H9 (cell line): ENCODE measurements at regions not wholly inside any gene's neighbourhood (a gene's known extent, or its start where the extent isn't known, plus 50 kb on each side); places are given as distances from the start of the nearest gene placed in this dataset.

Source experiments
- DNase-seq: peaks from one replicate; pipeline ENCODE4 v3.0.0-alpha.2; 2017
- H2AFZ ChIP-seq: one replicate; pipeline ENCODE4 v1.6.1; 2013; ENCODE audit warnings: mild to moderate bottlenecking, low read length, control low read depth, moderate library complexity
- H2AK5ac ChIP-seq: 2 replicates; pipeline ENCODE4 v1.6.1; 2013; ENCODE audit warnings: low read length, control low read depth, mixed read lengths; ENCODE audit not compliant: insufficient read length
- H2BK120ac ChIP-seq: one replicate; pipeline ENCODE4 v1.6.1; 2013; ENCODE audit warnings: low read depth, mild to moderate bottlenecking, low read length, control low read depth, inconsistent platforms; ENCODE audit not compliant: poor library complexity, severe bottlenecking
- H2BK12ac ChIP-seq: 2 replicates; pipeline ENCODE4 v1.6.1; 2013; ENCODE audit warnings: low read length, control low read depth, mixed read lengths, low read depth; ENCODE audit not compliant: insufficient read length
- H2BK15ac ChIP-seq: 2 replicates; pipeline ENCODE4 v1.6.1; 2013; ENCODE audit warnings: low read depth, low read length, control low read depth
- H2BK20ac ChIP-seq: one replicate; pipeline ENCODE4 v1.6.1; 2013; ENCODE audit warnings: low read depth, mild to moderate bottlenecking, low read length, control low read depth, inconsistent platforms; ENCODE audit not compliant: poor library complexity, severe bottlenecking
- H2BK5ac ChIP-seq: 2 replicates; pipeline ENCODE4 v1.6.1; 2013; ENCODE audit warnings: low read length, control low read depth, mixed read lengths; ENCODE audit not compliant: insufficient read length
- H3K14ac ChIP-seq: 2 replicates; pipeline ENCODE4 v1.6.1; 2013; ENCODE audit warnings: low read length, control low read depth; ENCODE audit not compliant: insufficient read depth
- H3K18ac ChIP-seq: 2 replicates; pipeline ENCODE4 v1.6.1; 2013; ENCODE audit warnings: low read depth, mild to moderate bottlenecking, mixed read lengths, low read length, control low read depth; ENCODE audit not compliant: insufficient read length
- H3K23ac ChIP-seq: 2 replicates; pipeline ENCODE4 v1.6.1; 2013; ENCODE audit warnings: low read length, control low read depth, mixed read lengths, low read depth; ENCODE audit not compliant: insufficient read length
- H3K23me2 ChIP-seq: 2 replicates; pipeline ENCODE4 v1.6.1; 2013; ENCODE audit warnings: low read depth, mild to moderate bottlenecking, mixed read lengths, low read length, control low read depth; ENCODE audit not compliant: insufficient read length, poor library complexity, severe bottlenecking
- H3K27ac ChIP-seq: 2 replicates; pipeline ENCODE4 v1.5.1; 2013; ENCODE audit warnings: low read length, control low read depth, mixed read lengths, low read depth; ENCODE audit not compliant: insufficient read length
- H3K27me3 ChIP-seq: 2 replicates; pipeline ENCODE4 v1.6.1; 2013; ENCODE audit warnings: low read length, control low read depth, inconsistent platforms; ENCODE audit not compliant: insufficient read depth
- H3K4ac ChIP-seq: 2 replicates; pipeline ENCODE4 v1.6.1; 2013; ENCODE audit warnings: low read depth, mild to moderate bottlenecking, control low read depth, inconsistent platforms, low read length, moderate library complexity
- H3K4me1 ChIP-seq: 2 replicates; pipeline ENCODE4 v1.6.1; 2013; ENCODE audit warnings: low read length, control low read depth, inconsistent platforms; ENCODE audit not compliant: insufficient read depth
- H3K4me2 ChIP-seq: 2 replicates; pipeline ENCODE4 v1.6.1; 2013; ENCODE audit warnings: low read length, control low read depth, mixed read lengths; ENCODE audit not compliant: insufficient read length, insufficient read depth
- H3K56ac ChIP-seq: 2 replicates; pipeline ENCODE4 v1.6.1; 2013; ENCODE audit warnings: low read depth, mild to moderate bottlenecking, mixed read lengths, low read length, control low read depth; ENCODE audit not compliant: insufficient read length
- H3K79me1 ChIP-seq: 2 replicates; pipeline ENCODE4 v1.6.1; 2013; ENCODE audit warnings: low read depth, mild to moderate bottlenecking, moderate library complexity, low read length, control low read depth, inconsistent platforms; ENCODE audit not compliant: insufficient read depth, poor library complexity, severe bottlenecking
- H3K79me2 ChIP-seq: 2 replicates; pipeline ENCODE4 v1.6.1; 2013; ENCODE audit warnings: low read length, control low read depth, inconsistent platforms; ENCODE audit not compliant: insufficient read depth
- H3K9ac ChIP-seq: 2 replicates; pipeline ENCODE4 v1.6.1; 2013; ENCODE audit warnings: low read length, control low read depth, mixed read lengths; ENCODE audit not compliant: insufficient read length; ENCODE audit errors: extremely low read depth
- H3K9me3 ChIP-seq: one replicate; pipeline ENCODE4 v1.6.1; 2013; ENCODE audit warnings: low read depth, low read length, inconsistent platforms; ENCODE audit not compliant: control insufficient read depth
- H3T11ph ChIP-seq: one replicate; pipeline ENCODE4 v1.6.1; 2013; ENCODE audit warnings: mild to moderate bottlenecking, low read length, control low read depth, inconsistent platforms
- H4K20me1 ChIP-seq: one replicate; pipeline ENCODE4 v1.6.1; 2013; ENCODE audit not compliant: control insufficient read depth, insufficient read length, insufficient read depth
- H4K5ac ChIP-seq: 2 replicates; pipeline ENCODE4 v1.6.1; 2013; ENCODE audit warnings: low read depth, mild to moderate bottlenecking, mixed read lengths, low read length, control low read depth; ENCODE audit not compliant: insufficient read length
- H4K8ac ChIP-seq: replicated peaks from 2 replicates; pipeline ENCODE4 v1.6.1; 2013; ENCODE audit warnings: low read length, control low read depth, mixed read lengths, low read depth; ENCODE audit not compliant: insufficient read length
- H4K91ac ChIP-seq: 2 replicates; pipeline ENCODE4 v1.6.1; 2013; ENCODE audit warnings: low read depth, mild to moderate bottlenecking, moderate library complexity, mixed read lengths, low read length, control low read depth; ENCODE audit not compliant: insufficient read length
- H3K27ac Mint-ChIP-seq, 3 experiments: 2 replicates in 2 of 3; 3 replicates in 1 of 3; pipeline ENCODE4 v1.8.0; 2020 to 2021; ENCODE audit warnings: mixed read lengths in 3 of 3, mild to moderate bottlenecking in 1 of 3, moderate library complexity in 1 of 3
- H3K27me3 Mint-ChIP-seq: 2 replicates; pipeline ENCODE4 v1.8.0; 2021; ENCODE audit warnings: low read depth, mild to moderate bottlenecking, moderate library complexity, mixed read lengths
- H3K36me3 Mint-ChIP-seq, 3 experiments: 2 replicates in 2 of 3; 3 replicates in 1 of 3; pipeline ENCODE4 v1.8.0; 2020 to 2021; ENCODE audit warnings: low read depth in 3 of 3, mixed read lengths in 3 of 3; ENCODE audit not compliant: insufficient read depth in 1 of 3
- H3K4me1 Mint-ChIP-seq, 2 experiments: 2 replicates each; pipeline ENCODE4 v1.8.0; 2020; ENCODE audit warnings: mixed read lengths in 2 of 2
- H3K4me3 Mint-ChIP-seq, 2 experiments: 2 replicates in 1 of 2; 3 replicates in 1 of 2; pipeline ENCODE4 v1.8.0; 2020 to 2021; ENCODE audit warnings: mild to moderate bottlenecking in 2 of 2, mixed read lengths in 2 of 2, moderate library complexity in 1 of 2
- H3K9me3 Mint-ChIP-seq, 2 experiments: 2 replicates in 1 of 2; 3 replicates in 1 of 2; pipeline ENCODE4 v1.8.0; 2020; ENCODE audit warnings: mild to moderate bottlenecking in 2 of 2, mixed read lengths in 2 of 2, moderate library complexity in 1 of 2
- WGBS: extraction: QIAGEN DNeasy Blood & Tissue Kit; methylation state at CpG from one replicate; pipeline ENCODE4 v1.1.7; 2013; ENCODE audit warnings: missing lambda C conversion rate, low lambda C conversion rate, mixed read lengths; ENCODE audit not compliant: insufficient read length; ENCODE audit errors: extremely low coverage; 5-methylcytosine and 5-hydroxymethylcytosine counted together
- TF ChIP-seq, protein P1 (sequence below): fragments of 200-600 bp; sonication (generic); conservative IDR thresholded peaks from 3 replicates; pipeline ENCODE4 v1.8.0; 2021; ENCODE audit warnings: antibody characterized with exemption, mild to moderate bottlenecking

DNA sequence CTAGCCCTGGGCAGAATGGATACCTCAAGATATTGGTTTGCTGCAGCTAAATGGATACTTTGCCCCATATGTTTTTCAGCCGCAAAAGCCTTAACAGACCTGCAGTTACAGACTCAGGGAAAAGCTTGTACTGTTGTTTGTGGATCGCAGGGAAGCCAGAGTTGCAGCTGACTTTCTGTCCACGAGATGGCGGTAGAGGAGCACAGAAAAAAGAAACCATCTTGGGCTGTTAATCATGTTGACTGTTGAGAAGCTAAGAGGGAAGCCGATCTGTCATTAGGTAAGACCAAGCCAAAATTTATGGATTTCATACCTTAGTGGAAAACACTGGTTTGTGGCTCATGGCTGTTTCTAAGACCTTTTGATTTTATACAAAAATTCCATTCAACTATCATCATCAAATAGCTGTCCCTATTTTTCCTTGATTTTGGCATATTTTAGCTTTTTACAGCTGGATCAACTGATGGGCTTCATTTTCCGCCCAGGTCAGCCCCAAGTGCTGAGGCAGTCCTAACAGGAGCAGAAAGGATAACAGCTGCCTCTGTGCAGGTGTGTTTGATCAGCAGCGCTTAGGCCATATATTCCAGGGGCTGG lies 205.7 kb upstream of the ZPLD1 start:
- Histone ChIP-seq H2BK12ac (no peak overlapping the region), H4K8ac (no peak overlapping the region), H3K14ac (no peak overlapping the region), H4K20me1 (no peaks in the 10 kb centered on the region), H3K23ac (no peak overlapping the region), H2BK20ac (no peak overlapping the region), H3K27ac (no peak overlapping the region), H4K91ac (no peak overlapping the region), H3K79me1 (no peaks in the 10 kb centered on the region), H2AK5ac (no peak overlapping the region), H2BK120ac (no peak overlapping the region), H2BK5ac (no peak overlapping the region), H3K18ac (no peak overlapping the region), H3K79me2 (no peaks in the 10 kb centered on the region), H2AFZ (no peak overlapping the region), H3T11ph (no peak overlapping the region), H4K5ac (no peak overlapping the region), H3K27me3 (no peaks in the 10 kb centered on the region), H3K56ac (no peak overlapping the region), H3K4me1 (no peaks in the 10 kb centered on the region), H3K9ac (no peak overlapping the region), H3K23me2 (no peaks in the 10 kb centered on the region), H3K9me3 (no peaks in the 10 kb centered on the region), H2BK15ac (no peak overlapping the region), H3K4me2 (no peak overlapping the region), H3K4ac (no peak overlapping the region)
- H3K36me3 Mint-ChIP-seq = no peaks in the 10 kb centered on the region
- H3K27ac Mint-ChIP-seq = no peak overlapping the region
- no peaks in the 10 kb centered on the region for H3K27me3 Mint-ChIP-seq
- no CpG with 5 or more reads among the region's 7 CpGs for WGBS
- no peak overlapping the region for H3K4me3 Mint-ChIP-seq
- no peaks in the 10 kb centered on the region for H3K9me3 Mint-ChIP-seq
- H3K4me1 Mint-ChIP-seq = peaks cover 4 to 7% of the 10 kb centered on the region in 2 experiments; a peak in 3 of 4 replicates
- DNase-seq = peak; percentile 81
- TF ChIP-seq, protein P1, sequence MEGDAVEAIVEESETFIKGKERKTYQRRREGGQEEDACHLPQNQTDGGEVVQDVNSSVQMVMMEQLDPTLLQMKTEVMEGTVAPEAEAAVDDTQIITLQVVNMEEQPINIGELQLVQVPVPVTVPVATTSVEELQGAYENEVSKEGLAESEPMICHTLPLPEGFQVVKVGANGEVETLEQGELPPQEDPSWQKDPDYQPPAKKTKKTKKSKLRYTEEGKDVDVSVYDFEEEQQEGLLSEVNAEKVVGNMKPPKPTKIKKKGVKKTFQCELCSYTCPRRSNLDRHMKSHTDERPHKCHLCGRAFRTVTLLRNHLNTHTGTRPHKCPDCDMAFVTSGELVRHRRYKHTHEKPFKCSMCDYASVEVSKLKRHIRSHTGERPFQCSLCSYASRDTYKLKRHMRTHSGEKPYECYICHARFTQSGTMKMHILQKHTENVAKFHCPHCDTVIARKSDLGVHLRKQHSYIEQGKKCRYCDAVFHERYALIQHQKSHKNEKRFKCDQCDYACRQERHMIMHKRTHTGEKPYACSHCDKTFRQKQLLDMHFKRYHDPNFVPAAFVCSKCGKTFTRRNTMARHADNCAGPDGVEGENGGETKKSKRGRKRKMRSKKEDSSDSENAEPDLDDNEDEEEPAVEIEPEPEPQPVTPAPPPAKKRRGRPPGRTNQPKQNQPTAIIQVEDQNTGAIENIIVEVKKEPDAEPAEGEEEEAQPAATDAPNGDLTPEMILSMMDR = peak; percentile 95
